ENCODE measurements at regions not wholly inside any gene's neighbourhood (a gene's known extent, or its start where the extent isn't known, plus 50 kb on each side); places are given as distances from the start of the nearest gene placed in this dataset.

DNA sequence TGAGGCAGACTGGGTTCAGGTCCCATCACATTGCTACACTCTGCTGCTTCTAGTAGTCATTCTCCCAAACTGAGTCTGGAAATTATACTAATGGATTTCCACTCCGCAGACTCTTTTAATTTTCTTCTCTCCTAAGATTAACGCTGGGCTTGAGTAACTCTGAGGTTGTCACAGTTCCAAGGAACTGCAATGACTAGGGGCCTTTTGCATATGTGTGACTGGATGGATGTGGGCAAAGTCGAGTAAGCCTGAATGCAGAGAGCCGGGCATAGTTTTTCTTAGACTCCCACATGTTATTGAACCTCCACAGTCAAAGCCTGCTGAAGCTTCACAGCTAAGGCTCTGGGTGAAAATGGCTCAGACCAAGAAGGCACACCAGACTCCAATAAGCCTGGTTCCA, 160.9 kb upstream of the PROX1 start:
- DNase-seq (no peak), ATAC-seq (no peak)
- Histone ChIP-seq H3K27me3 (no peaks in the 10 kb centered on the region), H3K4me3 (no peak overlapping the region), H3K4me1 (no peaks in the 10 kb centered on the region), H3K9me3 (no peaks in the 10 kb centered on the region), H3K36me3 (no peaks in the 10 kb centered on the region), H3K27ac (no peak overlapping the region)
- intact Hi-C loops (cut with DNase I; ENCODE audit: low total_unique reads), result no loop called here
- no peak for TF ChIP-seq POLR2A (IDR thresholded peaks at IDR 0.05)
- TF ChIP-seq, protein P1, sequence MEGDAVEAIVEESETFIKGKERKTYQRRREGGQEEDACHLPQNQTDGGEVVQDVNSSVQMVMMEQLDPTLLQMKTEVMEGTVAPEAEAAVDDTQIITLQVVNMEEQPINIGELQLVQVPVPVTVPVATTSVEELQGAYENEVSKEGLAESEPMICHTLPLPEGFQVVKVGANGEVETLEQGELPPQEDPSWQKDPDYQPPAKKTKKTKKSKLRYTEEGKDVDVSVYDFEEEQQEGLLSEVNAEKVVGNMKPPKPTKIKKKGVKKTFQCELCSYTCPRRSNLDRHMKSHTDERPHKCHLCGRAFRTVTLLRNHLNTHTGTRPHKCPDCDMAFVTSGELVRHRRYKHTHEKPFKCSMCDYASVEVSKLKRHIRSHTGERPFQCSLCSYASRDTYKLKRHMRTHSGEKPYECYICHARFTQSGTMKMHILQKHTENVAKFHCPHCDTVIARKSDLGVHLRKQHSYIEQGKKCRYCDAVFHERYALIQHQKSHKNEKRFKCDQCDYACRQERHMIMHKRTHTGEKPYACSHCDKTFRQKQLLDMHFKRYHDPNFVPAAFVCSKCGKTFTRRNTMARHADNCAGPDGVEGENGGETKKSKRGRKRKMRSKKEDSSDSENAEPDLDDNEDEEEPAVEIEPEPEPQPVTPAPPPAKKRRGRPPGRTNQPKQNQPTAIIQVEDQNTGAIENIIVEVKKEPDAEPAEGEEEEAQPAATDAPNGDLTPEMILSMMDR (IDR thresholded peaks at IDR 0.05 in 4 of 5, conservative IDR thresholded peaks at IDR 0.05 in 1 of 5), result no peak
- in situ Hi-C loops (cut with MboI; ENCODE audit: low sequenced_read_pairs in 4 of 4), result no loop called here

DNA sequence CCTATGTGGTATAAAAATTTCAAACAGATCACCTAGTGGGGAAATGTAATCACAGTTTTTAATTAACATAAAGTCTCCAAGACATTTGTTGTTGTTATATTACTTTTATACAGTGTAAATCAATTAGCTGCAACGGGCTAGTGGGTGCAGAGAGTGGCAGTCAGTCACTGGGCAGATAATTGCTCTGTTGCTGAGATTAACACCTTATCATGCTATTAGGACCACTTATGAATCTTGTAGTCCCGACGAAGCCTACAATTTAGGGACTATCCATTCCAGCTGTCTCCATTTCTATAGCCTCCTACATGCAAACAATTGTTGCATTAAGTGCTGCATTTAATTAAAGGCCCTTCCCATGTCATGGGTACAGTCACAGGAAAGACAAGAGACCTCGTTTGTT, 158.9 kb upstream of the PROX1 start:
- intact Hi-C loops (cut with DNase I; ENCODE audit: low total_unique reads), result no loop called here
- TF ChIP-seq, protein P1 (IDR thresholded peaks at IDR 0.05 in 4 of 5, conservative IDR thresholded peaks at IDR 0.05 in 1 of 5), result no peak
- Histone ChIP-seq H3K4me3 (no peak overlapping the region), H3K27ac (no peak overlapping the region), H3K4me1 (no peaks in the 10 kb centered on the region), H3K36me3 (no peaks in the 10 kb centered on the region), H3K27me3 (no peaks in the 10 kb centered on the region), H3K9me3 (no peaks in the 10 kb centered on the region)
- DNase-seq (no peak), ATAC-seq (no peak)
- in situ Hi-C loops (cut with MboI; ENCODE audit: low sequenced_read_pairs in 4 of 4), result no loop called here

DNA sequence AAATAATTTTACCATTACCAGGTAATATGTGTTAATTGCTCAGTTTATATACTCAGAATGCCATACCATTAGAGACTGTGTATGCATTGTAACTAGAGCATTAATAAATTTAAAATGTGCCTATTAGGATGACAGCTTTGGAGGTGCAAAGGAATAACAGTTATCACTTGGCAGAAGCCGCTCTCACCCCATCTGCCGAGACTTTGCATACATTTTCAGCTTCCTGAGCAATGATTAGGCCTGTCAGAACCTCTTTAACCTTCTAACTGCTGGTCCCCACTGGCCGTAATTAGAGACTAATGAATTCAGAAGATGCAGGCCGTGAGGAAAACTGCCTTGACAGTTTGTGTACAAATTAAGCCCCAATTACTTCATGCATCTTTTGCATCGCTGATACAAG, 158.0 kb upstream of the PROX1 start:
- intact Hi-C loops (cut with DNase I; ENCODE audit: low total_unique reads) (no loop called here), in situ Hi-C loops (cut with MboI; ENCODE audit: low sequenced_read_pairs in 4 of 4) (no loop called here)
- H3K9me3 ChIP-seq, result no peaks in the 10 kb centered on the region
- no peak overlapping the region for H3K4me3 ChIP-seq
- H3K36me3 ChIP-seq, result no peaks in the 10 kb centered on the region
- no peaks in the 10 kb centered on the region for H3K4me1 ChIP-seq
- ATAC-seq (no peak), DNase-seq (no peak)
- TF ChIP-seq POLR2A (IDR thresholded peaks at IDR 0.05), result no peak
- TF ChIP-seq, protein P1 (IDR thresholded peaks at IDR 0.05 in 4 of 5, conservative IDR thresholded peaks at IDR 0.05 in 1 of 5), result no peak
- H3K27ac ChIP-seq, result no peak overlapping the region
- no peaks in the 10 kb centered on the region for H3K27me3 ChIP-seq

DNA sequence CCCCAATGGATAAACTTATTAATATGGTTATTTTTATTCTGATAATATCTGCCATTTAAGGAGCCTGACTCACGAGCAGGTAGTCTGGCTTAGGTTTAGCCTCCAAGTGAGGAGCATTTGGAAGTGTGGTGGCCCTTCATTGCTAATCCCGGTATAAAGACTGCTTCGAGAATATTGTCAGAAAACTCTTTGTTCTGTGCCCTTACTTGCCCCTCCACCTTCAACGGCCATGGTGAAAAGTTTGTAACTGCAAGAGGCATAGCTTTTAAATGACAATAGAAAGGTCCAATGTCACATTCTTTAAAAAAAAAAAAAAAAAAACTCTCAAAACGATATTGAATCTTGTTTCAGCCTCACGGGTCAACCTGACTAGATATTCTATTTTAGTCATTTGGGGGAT, 157.4 kb upstream of the PROX1 start:
- Histone ChIP-seq H3K4me1 (no peaks in the 10 kb centered on the region), H3K27ac (no peak overlapping the region), H3K9me3 (no peaks in the 10 kb centered on the region), H3K27me3 (no peaks in the 10 kb centered on the region), H3K36me3 (no peaks in the 10 kb centered on the region), H3K4me3 (no peak overlapping the region)
- no peak for TF ChIP-seq POLR2A (IDR thresholded peaks at IDR 0.05)
- TF ChIP-seq, protein P1 (IDR thresholded peaks at IDR 0.05 in 4 of 5, conservative IDR thresholded peaks at IDR 0.05 in 1 of 5), result no peak
- DNase-seq (no peak), ATAC-seq (no peak)
- intact Hi-C loops (cut with DNase I; ENCODE audit: low total_unique reads) (no loop called here), in situ Hi-C loops (cut with MboI; ENCODE audit: low sequenced_read_pairs in 4 of 4) (no loop called here)

DNA sequence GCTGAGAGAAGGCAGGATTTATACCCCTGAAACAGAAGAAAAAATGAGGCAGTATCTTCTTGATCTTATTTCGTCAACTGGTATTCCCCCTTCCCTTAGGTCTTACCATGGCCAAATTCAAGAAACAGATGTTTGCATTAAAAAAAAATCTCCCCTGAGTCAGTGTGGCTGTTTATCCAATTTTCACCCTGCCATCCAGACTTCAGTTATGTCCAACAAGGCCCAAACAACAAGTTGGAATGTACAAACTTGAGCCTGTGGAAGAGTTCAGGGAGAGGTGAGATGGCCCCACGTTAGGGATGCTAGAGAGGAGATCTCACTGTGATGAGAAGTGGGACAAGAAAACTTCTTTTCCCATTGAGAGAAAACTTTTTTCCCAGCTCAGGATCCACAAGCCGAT, 147.2 kb upstream of the PROX1 start:
- Histone ChIP-seq H3K9me3 (no peaks in the 10 kb centered on the region), H3K36me3 (no peaks in the 10 kb centered on the region), H3K27me3 (no peaks in the 10 kb centered on the region), H3K27ac (no peak overlapping the region), H3K4me3 (no peak overlapping the region), H3K4me1 (no peaks in the 10 kb centered on the region)
- DNase-seq (no peak), ATAC-seq (no peak)
- intact Hi-C loops (cut with DNase I; ENCODE audit: low total_unique reads), result no loop called here
- in situ Hi-C loops (cut with MboI; ENCODE audit: low sequenced_read_pairs in 4 of 4), result no loop called here
- TF ChIP-seq, protein P1 (IDR thresholded peaks at IDR 0.05 in 4 of 5, conservative IDR thresholded peaks at IDR 0.05 in 1 of 5), result no peak
- no peak for TF ChIP-seq POLR2A (IDR thresholded peaks at IDR 0.05)
